PC-9 (cell line): ENCODE measurements at regions not wholly inside any gene's neighbourhood (a gene's known extent, or its start where the extent isn't known, plus 50 kb on each side); places are given as distances from the start of the nearest gene placed in this dataset.

Experiments
- CTCF ChIP-seq: fragments of 200-600 bp; sonication (generic); conservative IDR thresholded peaks from 2 replicates; pipeline ENCODE4 v1.6.1; 2017; ENCODE audit warnings: mixed run types, antibody characterized with exemption, mild to moderate bottlenecking, moderate library complexity
- EZH2 ChIP-seq: fragments of 200-600 bp; sonication (generic); IDR thresholded peaks from 2 replicates; pipeline ENCODE4 v1.8.0; 2017; ENCODE audit warnings: antibody characterized with exemption, low read depth

- TF ChIP-seq EZH2: no peak
- TF ChIP-seq CTCF: no peak
These were observed 232.8 kb upstream of the ZNF608 start for GRCh38 chr5:124979251-124979650.
